ENCODE measurements at regions not wholly inside any gene's neighbourhood (a gene's known extent, or its start where the extent isn't known, plus 50 kb on each side); places are given as distances from the start of the nearest gene placed in this dataset.

DNA sequence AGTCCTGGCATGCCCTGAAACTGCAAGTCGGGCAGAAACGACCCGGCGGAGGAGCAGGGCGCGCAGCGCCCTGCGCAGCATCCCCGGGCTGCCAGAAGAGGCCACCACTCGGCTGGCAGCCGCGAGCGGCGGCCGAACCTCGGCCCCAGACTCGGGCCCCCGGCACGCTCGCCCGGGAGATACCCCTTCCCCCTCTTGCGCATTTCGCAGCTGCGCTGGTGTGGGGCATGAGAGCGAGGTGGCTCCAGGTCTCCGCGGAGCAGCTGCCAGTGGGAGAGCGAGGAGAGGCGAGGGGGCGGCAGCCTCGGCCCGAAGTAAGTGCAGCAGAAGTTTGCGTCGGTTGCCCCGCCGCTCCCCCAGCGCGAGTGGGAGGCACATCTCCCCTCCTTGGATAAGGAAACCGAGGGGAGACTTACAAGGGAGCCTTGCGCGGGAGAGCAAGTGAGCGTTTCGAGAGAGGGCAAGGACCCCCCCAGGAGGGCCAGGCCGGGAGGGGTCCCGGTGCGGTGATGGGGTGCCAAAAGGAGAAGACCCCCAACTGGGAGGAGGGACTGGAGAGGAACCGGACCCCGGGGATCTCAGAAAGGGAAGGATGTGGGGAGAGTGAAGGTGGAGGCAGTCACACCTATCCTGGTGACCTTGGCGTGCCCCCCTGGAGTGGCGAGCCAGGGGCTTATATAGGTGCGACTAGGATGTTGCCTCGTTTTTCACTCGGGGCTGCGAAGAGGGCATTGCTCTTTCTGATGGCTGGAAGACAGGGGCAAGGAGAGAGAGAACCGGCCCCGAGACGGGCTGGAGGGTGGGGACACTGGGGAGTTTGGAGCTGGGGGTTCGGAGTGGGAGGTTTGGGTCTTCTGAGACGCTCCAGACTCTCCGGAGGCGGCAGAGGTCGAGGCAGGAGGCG, 256.3 kb downstream of the OTUD1 start:
- TF ChIP-seq, protein P1, sequence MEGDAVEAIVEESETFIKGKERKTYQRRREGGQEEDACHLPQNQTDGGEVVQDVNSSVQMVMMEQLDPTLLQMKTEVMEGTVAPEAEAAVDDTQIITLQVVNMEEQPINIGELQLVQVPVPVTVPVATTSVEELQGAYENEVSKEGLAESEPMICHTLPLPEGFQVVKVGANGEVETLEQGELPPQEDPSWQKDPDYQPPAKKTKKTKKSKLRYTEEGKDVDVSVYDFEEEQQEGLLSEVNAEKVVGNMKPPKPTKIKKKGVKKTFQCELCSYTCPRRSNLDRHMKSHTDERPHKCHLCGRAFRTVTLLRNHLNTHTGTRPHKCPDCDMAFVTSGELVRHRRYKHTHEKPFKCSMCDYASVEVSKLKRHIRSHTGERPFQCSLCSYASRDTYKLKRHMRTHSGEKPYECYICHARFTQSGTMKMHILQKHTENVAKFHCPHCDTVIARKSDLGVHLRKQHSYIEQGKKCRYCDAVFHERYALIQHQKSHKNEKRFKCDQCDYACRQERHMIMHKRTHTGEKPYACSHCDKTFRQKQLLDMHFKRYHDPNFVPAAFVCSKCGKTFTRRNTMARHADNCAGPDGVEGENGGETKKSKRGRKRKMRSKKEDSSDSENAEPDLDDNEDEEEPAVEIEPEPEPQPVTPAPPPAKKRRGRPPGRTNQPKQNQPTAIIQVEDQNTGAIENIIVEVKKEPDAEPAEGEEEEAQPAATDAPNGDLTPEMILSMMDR (IDR thresholded peaks at IDR 0.05), result no peak
- TF ChIP-seq POLR2A (IDR thresholded peaks at IDR 0.05), result no peak

All from body of pancreas (tissue), 4 donors.